ENCODE measurements at regions not wholly inside any gene's neighbourhood (a gene's known extent, or its start where the extent isn't known, plus 50 kb on each side); places are given as distances from the start of the nearest gene placed in this dataset.

GRCh38 chr13:107258599-107259187 lies 690.8 kb upstream of the ARGLU1 start:
- no peak for DNase-seq (ENCODE audit: low read depth in 2 of 2)

- no peak for DNase-seq (ENCODE audit: low read depth in 2 of 2)
These were observed 686.5 kb upstream of the ARGLU1 start for GRCh38 chr13:107254392-107254791.

GRCh38 chr13:107252428-107252827 lies 684.5 kb upstream of the ARGLU1 start:
- no peak for DNase-seq (ENCODE audit: low read depth in 2 of 2)

GRCh38 chr13:107252021-107252420 lies 684.1 kb upstream of the ARGLU1 start:
- no peak for DNase-seq (ENCODE audit: low read depth in 2 of 2)

- no peak for DNase-seq (ENCODE audit: low read depth in 2 of 2)
These were observed 683.4 kb upstream of the ARGLU1 start for GRCh38 chr13:107251341-107251740.

GRCh38 chr13:107250628-107251027 lies 682.7 kb upstream of the ARGLU1 start:
- no peak for DNase-seq (ENCODE audit: low read depth in 2 of 2)

- no peak for DNase-seq (ENCODE audit: low read depth in 2 of 2)
These were observed 676.3 kb upstream of the ARGLU1 start for GRCh38 chr13:107244241-107244640.

GRCh38 chr13:107242138-107242537 lies 674.2 kb upstream of the ARGLU1 start:
- no peak for DNase-seq (ENCODE audit: low read depth in 2 of 2)

- no peak for DNase-seq (ENCODE audit: low read depth in 2 of 2)
These were observed 673.4 kb upstream of the ARGLU1 start for GRCh38 chr13:107241381-107241780.

GRCh38 chr13:107239213-107239612 lies 671.3 kb upstream of the ARGLU1 start:
- no peak for DNase-seq (ENCODE audit: low read depth in 2 of 2)

GRCh38 chr13:107238262-107238981 lies 670.5 kb upstream of the ARGLU1 start:
- DNase-seq (ENCODE audit: low read depth in 2 of 2) = no peak

GRCh38 chr13:107234319-107235073 lies 666.6 kb upstream of the ARGLU1 start:
- DNase-seq (ENCODE audit: low read depth in 2 of 2) = no peak

GRCh38 chr13:107233541-107233940 lies 665.6 kb upstream of the ARGLU1 start:
- DNase-seq (ENCODE audit: low read depth in 2 of 2) = no peak

GRCh38 chr13:107231944-107232343 lies 664.0 kb upstream of the ARGLU1 start:
- no peak for DNase-seq (ENCODE audit: low read depth in 2 of 2)

- no peak for DNase-seq (ENCODE audit: low read depth in 2 of 2)
These were observed 655.9 kb upstream of the ARGLU1 start for GRCh38 chr13:107223867-107224266.

- DNase-seq (ENCODE audit: low read depth in 2 of 2) = no peak
These were observed 654.7 kb upstream of the ARGLU1 start for GRCh38 chr13:107222597-107222996.

- DNase-seq (ENCODE audit: low read depth in 2 of 2) = no peak
These were observed 652.3 kb upstream of the ARGLU1 start for GRCh38 chr13:107220245-107220644.

- no peak for DNase-seq (ENCODE audit: low read depth in 2 of 2)
These were observed 649.3 kb upstream of the ARGLU1 start for GRCh38 chr13:107217251-107217650.

- DNase-seq (ENCODE audit: low read depth in 2 of 2) = no peak
These were observed 648.3 kb upstream of the ARGLU1 start for GRCh38 chr13:107216046-107216755.

- DNase-seq (ENCODE audit: low read depth in 2 of 2) = no peak
These were observed 643.1 kb upstream of the ARGLU1 start for GRCh38 chr13:107211073-107211472.

GRCh38 chr13:107210723-107211030 lies 642.7 kb upstream of the ARGLU1 start:
- no peak for DNase-seq (ENCODE audit: low read depth in 2 of 2)

Data from stimulated activated CD8-positive, alpha-beta memory T cell treated with anti-CD3 and anti-CD28 coated beads, Interleukin-7, amount 100 ng/mL, for 4 hours (primary cell).